ENCODE measurements at regions not wholly inside any gene's neighbourhood (a gene's known extent, or its start where the extent isn't known, plus 50 kb on each side); places are given as distances from the start of the nearest gene placed in this dataset.

- no peak overlapping the region for H3K4me3 ChIP-seq (ENCODE audit: low read depth, low read length)
- H3K27me3 ChIP-seq (ENCODE audit: control insufficient read depth, insufficient read depth, low read length): no peaks in the 10 kb centered on the region
- no peaks in the 10 kb centered on the region for H3K36me3 ChIP-seq (ENCODE audit: control insufficient read depth, insufficient read depth, low read length)
- no peak overlapping the region for H3K27ac ChIP-seq (ENCODE audit: low read depth, low read length)
- H3K9me3 ChIP-seq (ENCODE audit: control insufficient read depth, insufficient read depth, low read length): 0 out of 2 replicates have a peak, but pooled peaks cover under 1% of the 10 kb centered on the region
- H3K4me1 ChIP-seq (ENCODE audit: control insufficient read depth, insufficient read depth, low read length): peaks cover 27% of the 10 kb centered on the region
- no peak overlapping the region for H3K9ac ChIP-seq (ENCODE audit: low read depth, low read length)
These were observed 77.6 kb upstream of the PACRGL start for GRCh38 chr4:20622701-20623100.

GRCh38 chr4:20623939-20624338 lies 76.3 kb upstream of the PACRGL start:
- H3K9ac ChIP-seq (ENCODE audit: low read depth, low read length): no peak overlapping the region
- peaks cover 14% of the 10 kb centered on the region for H3K4me1 ChIP-seq (ENCODE audit: control insufficient read depth, insufficient read depth, low read length)
- H3K36me3 ChIP-seq (ENCODE audit: control insufficient read depth, insufficient read depth, low read length): no peaks in the 10 kb centered on the region
- peaks cover 6% of the 10 kb centered on the region for H3K9me3 ChIP-seq (ENCODE audit: control insufficient read depth, insufficient read depth, low read length)
- no peak overlapping the region for H3K4me3 ChIP-seq (ENCODE audit: low read depth, low read length)
- H3K27ac ChIP-seq (ENCODE audit: low read depth, low read length): no peak overlapping the region
- H3K27me3 ChIP-seq (ENCODE audit: control insufficient read depth, insufficient read depth, low read length): no peaks in the 10 kb centered on the region

GRCh38 chr4:20624793-20625374 lies 75.4 kb upstream of the PACRGL start:
- peaks cover 6% of the 10 kb centered on the region for H3K4me1 ChIP-seq (ENCODE audit: control insufficient read depth, insufficient read depth, low read length)
- H3K4me3 ChIP-seq (ENCODE audit: low read depth, low read length): no peak overlapping the region
- H3K36me3 ChIP-seq (ENCODE audit: control insufficient read depth, insufficient read depth, low read length): no peaks in the 10 kb centered on the region
- no peak overlapping the region for H3K27ac ChIP-seq (ENCODE audit: low read depth, low read length)
- H3K9ac ChIP-seq (ENCODE audit: low read depth, low read length): no peak overlapping the region
- peaks cover 6% of the 10 kb centered on the region for H3K9me3 ChIP-seq (ENCODE audit: control insufficient read depth, insufficient read depth, low read length)
- no peaks in the 10 kb centered on the region for H3K27me3 ChIP-seq (ENCODE audit: control insufficient read depth, insufficient read depth, low read length)

GRCh38 chr4:20625426-20625825 lies 74.8 kb upstream of the PACRGL start:
- H3K9ac ChIP-seq (ENCODE audit: low read depth, low read length): no peak overlapping the region
- H3K4me1 ChIP-seq (ENCODE audit: control insufficient read depth, insufficient read depth, low read length): peaks cover under 1% of the 10 kb centered on the region
- peaks cover 6% of the 10 kb centered on the region for H3K9me3 ChIP-seq (ENCODE audit: control insufficient read depth, insufficient read depth, low read length)
- H3K36me3 ChIP-seq (ENCODE audit: control insufficient read depth, insufficient read depth, low read length): no peaks in the 10 kb centered on the region
- no peak overlapping the region for H3K27ac ChIP-seq (ENCODE audit: low read depth, low read length)
- H3K27me3 ChIP-seq (ENCODE audit: control insufficient read depth, insufficient read depth, low read length): no peaks in the 10 kb centered on the region
- no peak overlapping the region for H3K4me3 ChIP-seq (ENCODE audit: low read depth, low read length)

GRCh38 chr4:20626326-20627005 lies 73.8 kb upstream of the PACRGL start:
- Histone ChIP-seq H3K9ac (ENCODE audit: low read depth, low read length) (no peak overlapping the region), H3K27me3 (ENCODE audit: control insufficient read depth, insufficient read depth, low read length) (no peaks in the 10 kb centered on the region), H3K4me3 (ENCODE audit: low read depth, low read length) (no peak overlapping the region), H3K36me3 (ENCODE audit: control insufficient read depth, insufficient read depth, low read length) (no peaks in the 10 kb centered on the region), H3K9me3 (ENCODE audit: control insufficient read depth, insufficient read depth, low read length) (peaks cover 6% of the 10 kb centered on the region), H3K27ac (ENCODE audit: low read depth, low read length) (no peak overlapping the region), H3K4me1 (ENCODE audit: control insufficient read depth, insufficient read depth, low read length) (no peaks in the 10 kb centered on the region; the same call in 1 of the 2 replicates)

GRCh38 chr4:20627866-20628265 lies 72.4 kb upstream of the PACRGL start:
- Histone ChIP-seq H3K36me3 (ENCODE audit: control insufficient read depth, insufficient read depth, low read length) (no peaks in the 10 kb centered on the region), H3K9me3 (ENCODE audit: control insufficient read depth, insufficient read depth, low read length) (peaks cover 6% of the 10 kb centered on the region), H3K4me1 (ENCODE audit: control insufficient read depth, insufficient read depth, low read length) (no peaks in the 10 kb centered on the region), H3K4me3 (ENCODE audit: low read depth, low read length) (no peak overlapping the region), H3K27ac (ENCODE audit: low read depth, low read length) (no peak overlapping the region), H3K27me3 (ENCODE audit: control insufficient read depth, insufficient read depth, low read length) (no peaks in the 10 kb centered on the region), H3K9ac (ENCODE audit: low read depth, low read length) (no peak overlapping the region)

GRCh38 chr4:20629186-20630106 lies 70.8 kb upstream of the PACRGL start:
- Histone ChIP-seq H3K27ac (ENCODE audit: low read depth, low read length) (peak overlapping the region; percentile 28), H3K36me3 (ENCODE audit: control insufficient read depth, insufficient read depth, low read length) (no peaks in the 10 kb centered on the region), H3K27me3 (ENCODE audit: control insufficient read depth, insufficient read depth, low read length) (no peaks in the 10 kb centered on the region), H3K9me3 (ENCODE audit: control insufficient read depth, insufficient read depth, low read length) (peaks cover 6% of the 10 kb centered on the region), H3K4me3 (ENCODE audit: low read depth, low read length) (no peak overlapping the region), H3K4me1 (ENCODE audit: control insufficient read depth, insufficient read depth, low read length) (no peaks in the 10 kb centered on the region), H3K9ac (ENCODE audit: low read depth, low read length) (no peak overlapping the region)

GRCh38 chr4:20638825-20639224 lies 61.4 kb upstream of the PACRGL start:
- no peak overlapping the region for H3K4me3 ChIP-seq (ENCODE audit: low read depth, low read length)
- H3K9ac ChIP-seq (ENCODE audit: low read depth, low read length): no peak overlapping the region
- peaks cover 16% of the 10 kb centered on the region; the same call in 1 of the 2 replicates for H3K9me3 ChIP-seq (ENCODE audit: control insufficient read depth, insufficient read depth, low read length)
- H3K27me3 ChIP-seq (ENCODE audit: control insufficient read depth, insufficient read depth, low read length): no peaks in the 10 kb centered on the region
- H3K36me3 ChIP-seq (ENCODE audit: control insufficient read depth, insufficient read depth, low read length): no peaks in the 10 kb centered on the region
- H3K27ac ChIP-seq (ENCODE audit: low read depth, low read length): no peak overlapping the region
- H3K4me1 ChIP-seq (ENCODE audit: control insufficient read depth, insufficient read depth, low read length): no peaks in the 10 kb centered on the region

- H3K4me3 ChIP-seq (ENCODE audit: low read depth, low read length): no peak overlapping the region
- H3K36me3 ChIP-seq (ENCODE audit: control insufficient read depth, insufficient read depth, low read length): no peaks in the 10 kb centered on the region
- no peaks in the 10 kb centered on the region for H3K4me1 ChIP-seq (ENCODE audit: control insufficient read depth, insufficient read depth, low read length)
- H3K27ac ChIP-seq (ENCODE audit: low read depth, low read length): no peak overlapping the region
- peaks cover 16% of the 10 kb centered on the region; the same call in 1 of the 2 replicates for H3K9me3 ChIP-seq (ENCODE audit: control insufficient read depth, insufficient read depth, low read length)
- H3K27me3 ChIP-seq (ENCODE audit: control insufficient read depth, insufficient read depth, low read length): no peaks in the 10 kb centered on the region
- H3K9ac ChIP-seq (ENCODE audit: low read depth, low read length): no peak overlapping the region
These were observed 60.9 kb upstream of the PACRGL start for GRCh38 chr4:20639346-20639745.

GRCh38 chr4:20640989-20641388 lies 59.3 kb upstream of the PACRGL start:
- Histone ChIP-seq H3K4me1 (ENCODE audit: control insufficient read depth, insufficient read depth, low read length) (no peaks in the 10 kb centered on the region), H3K9me3 (ENCODE audit: control insufficient read depth, insufficient read depth, low read length) (peaks cover 3% of the 10 kb centered on the region; the same call in 1 of the 2 replicates)

GRCh38 chr4:20641976-20642375 lies 58.3 kb upstream of the PACRGL start:
- Histone ChIP-seq H3K9me3 (ENCODE audit: control insufficient read depth, insufficient read depth, low read length) (no peaks in the 10 kb centered on the region), H3K4me1 (ENCODE audit: control insufficient read depth, insufficient read depth, low read length) (no peaks in the 10 kb centered on the region), H3K9ac (ENCODE audit: low read depth, low read length) (no peak overlapping the region), H3K36me3 (ENCODE audit: control insufficient read depth, insufficient read depth, low read length) (no peaks in the 10 kb centered on the region), H3K4me3 (ENCODE audit: low read depth, low read length) (no peak overlapping the region), H3K27ac (ENCODE audit: low read depth, low read length) (no peak overlapping the region), H3K27me3 (ENCODE audit: control insufficient read depth, insufficient read depth, low read length) (no peaks in the 10 kb centered on the region)

More at GRCh38 chr4:20640989-20641388, 59.3 kb upstream of the PACRGL start:
- Histone ChIP-seq H3K4me3 (ENCODE audit: low read depth, low read length) (no peak overlapping the region), H3K27me3 (ENCODE audit: control insufficient read depth, insufficient read depth, low read length) (no peaks in the 10 kb centered on the region), H3K27ac (ENCODE audit: low read depth, low read length) (no peak overlapping the region), H3K9ac (ENCODE audit: low read depth, low read length) (no peak overlapping the region), H3K36me3 (ENCODE audit: control insufficient read depth, insufficient read depth, low read length) (no peaks in the 10 kb centered on the region)
